ENCODE measurements at regions not wholly inside any gene's neighbourhood (a gene's known extent, or its start where the extent isn't known, plus 50 kb on each side); places are given as distances from the start of the nearest gene placed in this dataset.

- no peak for DNase-seq (ENCODE audit: low spot score in 2 of 2)
- no peak overlapping the region for H3K27ac ChIP-seq
- H3K4me3 ChIP-seq = no peak overlapping the region
- no peaks in the 10 kb centered on the region for H3K4me1 ChIP-seq
- H3K9me3 ChIP-seq = no peaks in the 10 kb centered on the region
- H3K36me3 ChIP-seq = no peaks in the 10 kb centered on the region
- H3K27me3 ChIP-seq = no peaks in the 10 kb centered on the region
- TF ChIP-seq POLR2AphosphoS5 (IDR thresholded peaks at IDR 0.05) (no peak), POLR2A (IDR thresholded peaks at IDR 0.05) (no peak), CTCF (IDR thresholded peaks at IDR 0.05) (no peak)
- intact Hi-C loops (cut with DNase I; ENCODE audit: low total_unique reads) = no loop called here
Observed at GRCh38 chr7:120205101-120205500, 67.9 kb upstream of the KCND2 start.

- TF ChIP-seq POLR2A (IDR thresholded peaks at IDR 0.05) (no peak), CTCF (IDR thresholded peaks at IDR 0.05) (no peak), POLR2AphosphoS5 (IDR thresholded peaks at IDR 0.05) (no peak)
Observed at GRCh38 chr7:120207037-120207436, 65.9 kb upstream of the KCND2 start.

GRCh38 chr7:120215654-120216053 lies 57.3 kb upstream of the KCND2 start:
- intact Hi-C loops (cut with DNase I; ENCODE audit: low total_unique reads) = no loop called here
- no peak for DNase-seq (ENCODE audit: low spot score in 2 of 2)
- Histone ChIP-seq H3K36me3 (no peaks in the 10 kb centered on the region), H3K27me3 (no peaks in the 10 kb centered on the region), H3K9me3 (peaks cover 0 to 4% of the 10 kb centered on the region in 2 donors), H3K27ac (no peak overlapping the region), H3K4me1 (no peaks in the 10 kb centered on the region), H3K4me3 (no peak overlapping the region)
- TF ChIP-seq POLR2A (IDR thresholded peaks at IDR 0.05) (no peak), CTCF (IDR thresholded peaks at IDR 0.05) (no peak), POLR2AphosphoS5 (IDR thresholded peaks at IDR 0.05) (no peak)

More at GRCh38 chr7:120207037-120207436, 65.9 kb upstream of the KCND2 start:
- no peaks in the 10 kb centered on the region for H3K4me1 ChIP-seq
- no peak overlapping the region for H3K27ac ChIP-seq
- intact Hi-C loops (cut with DNase I; ENCODE audit: low total_unique reads) = no loop called here
- peaks cover 0 to 4% of the 10 kb centered on the region in 2 donors for H3K9me3 ChIP-seq
- no peaks in the 10 kb centered on the region for H3K36me3 ChIP-seq
- no peaks in the 10 kb centered on the region for H3K27me3 ChIP-seq
- DNase-seq (ENCODE audit: low spot score in 2 of 2) = no peak
- no peak overlapping the region for H3K4me3 ChIP-seq

- TF ChIP-seq POLR2A (IDR thresholded peaks at IDR 0.05) = no peak
- Histone ChIP-seq H3K36me3 (no peaks in the 10 kb centered on the region), H3K9me3 (peaks cover 0 to under 1% of the 10 kb centered on the region in 2 donors), H3K27ac (no peak overlapping the region), H3K4me3 (no peak overlapping the region), H3K27me3 (no peaks in the 10 kb centered on the region), H3K4me1 (no peaks in the 10 kb centered on the region)
- intact Hi-C loops (cut with DNase I; ENCODE audit: low total_unique reads) = no loop called here
- DNase-seq (ENCODE audit: low spot score in 2 of 2) = no peak
Observed at GRCh38 chr7:120216947-120217346, 56.0 kb upstream of the KCND2 start.

- DNase-seq (ENCODE audit: low spot score in 2 of 2) = no peak
- Histone ChIP-seq H3K27me3 (no peaks in the 10 kb centered on the region), H3K9me3 (no peaks in the 10 kb centered on the region), H3K4me1 (no peaks in the 10 kb centered on the region), H3K4me3 (no peak overlapping the region), H3K27ac (no peak overlapping the region), H3K36me3 (no peaks in the 10 kb centered on the region)
- TF ChIP-seq POLR2A (IDR thresholded peaks at IDR 0.05) (no peak), CTCF (IDR thresholded peaks at IDR 0.05) (no peak), POLR2AphosphoS5 (IDR thresholded peaks at IDR 0.05) (no peak)
- intact Hi-C loops (cut with DNase I; ENCODE audit: low total_unique reads) = no loop called here
Observed at GRCh38 chr7:120218712-120219111, 54.3 kb upstream of the KCND2 start.

GRCh38 chr7:120221666-120222065 lies 51.3 kb upstream of the KCND2 start:
- DNase-seq (ENCODE audit: low spot score in 2 of 2) = no peak
- TF ChIP-seq CTCF (IDR thresholded peaks at IDR 0.05) (no peak), POLR2AphosphoS5 (IDR thresholded peaks at IDR 0.05) (no peak)
- no peaks in the 10 kb centered on the region for H3K27me3 ChIP-seq
- no peak overlapping the region for H3K27ac ChIP-seq
- no peaks in the 10 kb centered on the region for H3K36me3 ChIP-seq
- H3K4me1 ChIP-seq = no peaks in the 10 kb centered on the region
- intact Hi-C loops (cut with DNase I; ENCODE audit: low total_unique reads) = no loop called here
- H3K4me3 ChIP-seq = no peak overlapping the region
- H3K9me3 ChIP-seq = no peaks in the 10 kb centered on the region

Measured in breast epithelium (tissue), 4 donors.